ENCODE measurements at regions not wholly inside any gene's neighbourhood (a gene's known extent, or its start where the extent isn't known, plus 50 kb on each side); places are given as distances from the start of the nearest gene placed in this dataset.

DNA sequence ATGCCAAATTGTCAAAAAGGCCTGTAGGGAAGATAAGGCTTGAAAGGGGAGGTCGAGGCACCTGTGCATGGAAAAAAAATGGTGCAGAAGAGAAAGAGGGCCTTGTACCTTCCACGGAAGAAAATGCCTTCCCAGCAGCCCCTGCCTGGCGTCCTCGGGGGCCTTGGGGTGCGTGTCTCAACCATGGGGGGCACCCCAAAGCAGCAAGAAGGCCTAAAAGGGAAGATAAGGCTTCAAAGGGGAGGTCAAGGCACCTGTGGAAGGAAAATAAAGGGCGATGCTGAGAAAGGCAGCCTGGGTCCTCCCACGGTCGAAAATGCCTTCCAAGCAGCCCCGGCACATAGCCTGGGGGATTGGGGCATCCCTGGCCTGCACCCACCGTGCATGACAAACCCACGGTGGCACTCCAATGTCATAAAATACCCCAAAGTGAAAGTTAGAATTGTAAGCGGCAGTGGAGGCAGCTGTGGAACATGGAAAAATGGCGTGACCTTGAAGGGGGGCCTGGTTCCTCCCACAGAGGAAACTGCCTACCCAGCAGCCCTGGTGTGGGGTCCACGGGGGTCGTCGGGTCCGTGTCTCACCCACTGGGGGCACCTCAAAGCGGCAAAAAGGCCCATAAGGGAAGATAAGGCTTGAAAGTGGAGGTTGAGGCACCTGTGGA lies 275.0 kb downstream of the ALG10 start:
- POLR2A ChIA-PET, result no interaction called here
- DNase-seq (ENCODE audit: unreplicated experiment), result no peak
- H3K9me3 Mint-ChIP-seq (ENCODE audit: unreplicated experiment), result peaks cover 39% of the 10 kb centered on the region
- no peaks in the 10 kb centered on the region for H3K36me3 Mint-ChIP-seq (ENCODE audit: insufficient read depth, unreplicated experiment)
- no peak overlapping the region for H3K4me3 Mint-ChIP-seq (ENCODE audit: unreplicated experiment)
- intact Hi-C loops (cut with micrococcal nuclease), result no loop called here
- BruUV-seq (replicated peaks), result no TSS peak
- TF ChIP-seq, protein P1, sequence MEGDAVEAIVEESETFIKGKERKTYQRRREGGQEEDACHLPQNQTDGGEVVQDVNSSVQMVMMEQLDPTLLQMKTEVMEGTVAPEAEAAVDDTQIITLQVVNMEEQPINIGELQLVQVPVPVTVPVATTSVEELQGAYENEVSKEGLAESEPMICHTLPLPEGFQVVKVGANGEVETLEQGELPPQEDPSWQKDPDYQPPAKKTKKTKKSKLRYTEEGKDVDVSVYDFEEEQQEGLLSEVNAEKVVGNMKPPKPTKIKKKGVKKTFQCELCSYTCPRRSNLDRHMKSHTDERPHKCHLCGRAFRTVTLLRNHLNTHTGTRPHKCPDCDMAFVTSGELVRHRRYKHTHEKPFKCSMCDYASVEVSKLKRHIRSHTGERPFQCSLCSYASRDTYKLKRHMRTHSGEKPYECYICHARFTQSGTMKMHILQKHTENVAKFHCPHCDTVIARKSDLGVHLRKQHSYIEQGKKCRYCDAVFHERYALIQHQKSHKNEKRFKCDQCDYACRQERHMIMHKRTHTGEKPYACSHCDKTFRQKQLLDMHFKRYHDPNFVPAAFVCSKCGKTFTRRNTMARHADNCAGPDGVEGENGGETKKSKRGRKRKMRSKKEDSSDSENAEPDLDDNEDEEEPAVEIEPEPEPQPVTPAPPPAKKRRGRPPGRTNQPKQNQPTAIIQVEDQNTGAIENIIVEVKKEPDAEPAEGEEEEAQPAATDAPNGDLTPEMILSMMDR (IDR thresholded peaks at IDR 0.05; ENCODE audit: unreplicated experiment), result no peak
- H3K27me3 Mint-ChIP-seq (ENCODE audit: insufficient read depth, unreplicated experiment), result no peaks in the 10 kb centered on the region
- CTCF ChIA-PET, result no interaction called here
- H3K27ac Mint-ChIP-seq (ENCODE audit: low read depth, unreplicated experiment), result no peak overlapping the region
- no peaks in the 10 kb centered on the region for H3K4me1 Mint-ChIP-seq (ENCODE audit: insufficient read depth, unreplicated experiment)

DNA sequence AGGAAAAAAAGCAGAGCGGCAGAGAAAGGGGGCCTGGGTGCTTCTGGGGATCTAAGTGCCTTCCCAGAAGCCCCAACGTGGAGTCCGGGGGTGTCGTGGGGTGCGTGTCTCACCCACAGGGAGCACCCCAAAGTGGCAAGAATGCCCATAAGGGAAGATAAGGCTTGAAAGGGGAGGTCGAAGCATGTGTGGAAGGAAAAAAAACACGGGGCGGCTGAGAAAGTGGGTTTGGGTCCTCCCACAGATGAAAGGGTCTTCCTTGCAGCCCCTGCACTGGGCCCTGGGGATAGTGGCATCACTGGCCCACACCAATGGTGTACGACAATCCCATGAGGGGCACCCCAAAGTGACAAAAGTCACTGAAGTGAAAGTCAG lies 275.5 kb downstream of the ALG10 start:
- TF ChIP-seq, protein P1 (IDR thresholded peaks at IDR 0.05; ENCODE audit: unreplicated experiment), result no peak
- Mint-ChIP-seq H3K27ac (ENCODE audit: low read depth, unreplicated experiment) (no peak overlapping the region), H3K4me1 (ENCODE audit: insufficient read depth, unreplicated experiment) (no peaks in the 10 kb centered on the region), H3K9me3 (ENCODE audit: unreplicated experiment) (peaks cover 44% of the 10 kb centered on the region), H3K4me3 (ENCODE audit: unreplicated experiment) (no peak overlapping the region), H3K36me3 (ENCODE audit: insufficient read depth, unreplicated experiment) (no peaks in the 10 kb centered on the region), H3K27me3 (ENCODE audit: insufficient read depth, unreplicated experiment) (no peaks in the 10 kb centered on the region)
- no TSS peak for BruUV-seq (replicated peaks)
- ChIA-PET POLR2A (no interaction called here), CTCF (no interaction called here)
- no peak for DNase-seq (ENCODE audit: unreplicated experiment)
- intact Hi-C loops (cut with micrococcal nuclease), result no loop called here

DNA sequence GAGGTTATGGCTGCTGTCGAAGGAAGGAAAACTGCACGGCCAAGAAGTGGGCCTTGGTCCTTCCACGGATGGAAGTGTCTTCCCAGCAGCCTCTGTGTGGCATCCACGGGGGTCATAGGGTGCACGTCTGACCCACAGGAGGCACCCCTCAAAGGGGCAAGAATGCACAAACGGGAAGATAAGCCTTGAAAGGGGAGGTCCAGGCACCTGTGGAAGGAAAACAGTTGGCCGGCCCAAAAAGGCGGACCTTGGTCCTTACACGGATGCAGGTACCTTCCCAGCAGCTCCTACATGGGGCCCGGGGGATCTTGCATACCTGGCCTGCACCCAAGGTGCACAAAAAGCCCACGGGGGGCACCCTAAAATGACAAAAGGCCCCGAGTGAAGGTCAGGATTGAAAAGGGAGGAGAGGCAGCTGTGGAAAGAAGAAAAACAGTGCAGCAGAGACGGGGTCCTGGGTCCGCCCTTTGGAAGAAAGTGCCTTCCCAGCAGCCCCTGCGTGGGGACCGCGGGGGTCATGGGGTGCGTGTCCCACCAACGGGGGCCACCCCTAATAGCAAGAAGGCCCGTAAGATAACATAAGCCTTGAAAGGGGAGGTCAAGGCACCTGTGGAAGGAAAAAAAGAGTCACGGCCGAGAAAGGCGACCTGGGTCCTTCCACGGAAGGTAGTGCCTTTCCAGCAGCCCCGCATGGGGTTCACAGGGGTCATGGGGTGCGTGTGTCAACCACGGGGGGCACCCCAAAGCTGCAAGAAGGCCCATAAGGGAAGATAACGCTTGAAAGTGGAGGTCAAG lies 276.1 kb downstream of the ALG10 start:
- Mint-ChIP-seq H3K4me3 (ENCODE audit: unreplicated experiment) (no peak overlapping the region), H3K27me3 (ENCODE audit: insufficient read depth, unreplicated experiment) (no peaks in the 10 kb centered on the region), H3K27ac (ENCODE audit: low read depth, unreplicated experiment) (no peak overlapping the region), H3K4me1 (ENCODE audit: insufficient read depth, unreplicated experiment) (no peaks in the 10 kb centered on the region), H3K9me3 (ENCODE audit: unreplicated experiment) (peaks cover 48% of the 10 kb centered on the region), H3K36me3 (ENCODE audit: insufficient read depth, unreplicated experiment) (no peaks in the 10 kb centered on the region)
- DNase-seq (ENCODE audit: unreplicated experiment), result no peak
- ChIA-PET POLR2A (no interaction called here), CTCF (no interaction called here)
- intact Hi-C loops (cut with micrococcal nuclease), result no loop called here
- TF ChIP-seq, protein P1 (IDR thresholded peaks at IDR 0.05; ENCODE audit: unreplicated experiment), result no peak
- no TSS peak for BruUV-seq (replicated peaks)

DNA sequence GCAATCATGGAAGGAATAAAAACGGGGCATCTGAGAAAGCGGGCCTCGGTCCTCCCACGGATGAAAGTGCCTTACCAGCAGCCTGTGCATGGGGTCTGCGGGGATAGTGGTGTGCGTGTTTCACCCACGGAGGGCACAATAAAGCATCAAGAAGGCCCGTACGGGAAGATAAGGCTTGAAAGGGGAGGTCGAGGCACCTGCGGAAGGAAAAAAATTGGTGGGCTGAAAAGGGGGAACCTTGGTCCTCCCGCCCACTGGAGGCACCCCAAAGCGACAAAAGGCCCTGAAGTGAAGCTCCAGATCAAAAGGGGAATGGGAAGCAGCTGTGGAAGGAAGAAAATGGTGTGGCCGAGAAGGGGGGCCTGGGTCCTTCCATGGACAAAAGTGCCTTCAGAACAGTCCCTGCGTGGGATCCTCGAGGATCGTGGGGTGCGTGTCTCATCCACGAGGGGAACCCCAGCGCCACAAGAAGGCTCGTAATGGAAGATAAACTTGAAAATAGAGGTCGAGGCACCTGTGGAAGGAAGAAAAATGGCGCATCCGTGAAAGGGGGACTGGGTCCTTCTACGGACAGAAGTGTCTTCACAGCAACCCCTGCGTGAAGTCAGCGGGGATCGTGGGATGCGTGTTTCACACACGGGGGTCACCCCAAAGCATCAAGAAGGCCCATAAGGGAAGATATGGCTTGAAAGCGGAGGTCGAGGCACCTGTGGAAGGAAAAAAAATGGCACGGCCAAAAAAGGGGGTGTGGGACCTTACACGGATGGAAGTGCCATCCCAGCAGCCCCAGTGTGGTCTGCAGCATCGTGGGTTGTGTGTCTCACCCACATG lies 276.9 kb downstream of the ALG10 start:
- ChIA-PET CTCF (no interaction called here), POLR2A (no interaction called here)
- DNase-seq (ENCODE audit: unreplicated experiment), result no peak
- no peak overlapping the region for H3K4me3 Mint-ChIP-seq (ENCODE audit: unreplicated experiment)
- intact Hi-C loops (cut with micrococcal nuclease), result no loop called here
- H3K27ac Mint-ChIP-seq (ENCODE audit: low read depth, unreplicated experiment), result no peak overlapping the region
- no TSS peak for BruUV-seq (replicated peaks)
- no peaks in the 10 kb centered on the region for H3K4me1 Mint-ChIP-seq (ENCODE audit: insufficient read depth, unreplicated experiment)
- no peaks in the 10 kb centered on the region for H3K27me3 Mint-ChIP-seq (ENCODE audit: insufficient read depth, unreplicated experiment)
- H3K9me3 Mint-ChIP-seq (ENCODE audit: unreplicated experiment), result peaks cover 50% of the 10 kb centered on the region
- TF ChIP-seq, protein P1 (IDR thresholded peaks at IDR 0.05; ENCODE audit: unreplicated experiment), result no peak
- no peaks in the 10 kb centered on the region for H3K36me3 Mint-ChIP-seq (ENCODE audit: insufficient read depth, unreplicated experiment)

Measured in MCF 10A (cell line).